GM11168 (cell line): ENCODE measurements at regions not wholly inside any gene's neighbourhood (a gene's known extent, or its start where the extent isn't known, plus 50 kb on each side); places are given as distances from the start of the nearest gene placed in this dataset.

Experiments
- in situ Hi-C: fragments of 300-500 bp; cut with MboI; formaldehyde crosslinking; loops from one replicate; pipeline ENCODE4 v1.12.0; 2022; ENCODE audit warnings: low sequenced_read_pairs; ENCODE audit not compliant: unreplicated experiment

DNA sequence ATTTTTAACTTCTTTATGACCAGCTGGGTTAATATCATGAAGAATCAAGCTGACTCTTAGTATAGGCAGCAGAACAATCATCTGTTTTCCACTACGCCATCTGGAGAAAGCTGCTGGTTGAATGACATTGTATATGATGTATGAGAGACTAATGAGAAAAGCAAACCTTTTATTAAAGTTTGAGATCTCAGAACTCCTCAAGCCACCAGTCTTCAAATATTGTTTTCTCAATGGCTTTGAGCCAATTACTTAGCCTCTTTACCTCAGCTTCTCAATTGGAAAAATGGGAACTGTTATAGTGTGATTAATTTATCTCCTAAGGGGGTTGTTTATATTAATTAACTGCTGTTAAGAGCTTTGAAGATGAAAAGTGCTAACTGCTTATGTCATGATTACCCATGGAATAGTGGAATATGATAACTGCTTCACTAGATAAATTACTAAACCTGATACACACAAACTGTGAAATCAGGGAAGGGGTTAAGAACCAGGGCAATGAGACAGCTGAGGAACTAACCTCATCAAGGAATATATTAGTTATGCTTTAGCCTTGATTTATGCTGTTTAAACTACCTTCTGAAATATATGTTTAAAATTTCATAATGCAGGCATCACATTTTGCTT lies 330.1 kb downstream of the SOX2 start:
- in situ Hi-C loops, result no loop called here

DNA sequence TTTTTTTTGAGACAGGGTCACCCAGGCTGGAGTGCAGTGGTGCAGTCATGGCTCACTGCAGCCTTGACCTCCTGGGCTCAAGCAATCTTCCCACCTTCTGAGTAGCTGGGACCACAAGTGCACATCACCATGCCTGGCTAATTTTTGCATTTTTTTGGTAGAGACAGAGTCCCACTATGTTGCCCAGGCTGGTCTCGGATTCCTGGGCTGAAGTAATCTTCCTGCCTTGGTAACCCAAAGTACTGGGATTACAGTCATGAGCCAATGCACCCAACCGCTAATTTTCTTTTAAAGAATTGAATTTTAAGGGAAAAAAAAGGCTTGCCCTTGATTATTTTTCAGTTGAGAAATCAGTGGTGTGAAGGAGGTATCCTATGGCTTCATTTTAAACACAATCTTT lies 334.0 kb downstream of the SOX2 start:
- in situ Hi-C loops, result no loop called here

DNA sequence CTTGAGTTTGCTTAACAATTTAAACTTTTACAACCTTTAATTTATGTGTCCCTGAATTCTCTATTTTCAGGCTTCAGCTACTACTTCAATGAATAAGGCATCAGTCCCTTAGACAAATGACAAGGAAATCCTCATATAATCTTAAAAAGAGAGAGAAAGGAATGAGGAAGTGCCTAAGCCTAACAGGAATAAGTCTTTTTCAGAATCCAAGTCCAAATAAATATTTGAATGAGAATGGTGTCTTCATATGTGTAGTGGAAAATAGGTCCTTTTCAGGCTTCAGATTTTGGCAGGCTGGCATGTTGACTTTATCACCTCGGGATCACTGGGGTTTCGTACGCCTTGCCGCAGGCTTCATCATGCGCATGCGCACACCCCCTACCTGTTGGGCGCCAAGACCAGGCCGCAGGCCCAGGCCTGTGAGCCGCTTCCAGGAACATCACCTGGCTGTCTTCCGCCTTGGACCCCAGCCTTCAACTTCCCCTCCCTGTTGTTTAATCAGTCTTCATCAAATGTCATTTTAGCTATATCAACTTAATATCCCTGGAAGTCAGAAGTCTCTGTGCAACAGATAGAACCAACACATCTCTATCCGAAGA lies 334.5 kb downstream of the SOX2 start:
- in situ Hi-C loops, result no loop called here

DNA sequence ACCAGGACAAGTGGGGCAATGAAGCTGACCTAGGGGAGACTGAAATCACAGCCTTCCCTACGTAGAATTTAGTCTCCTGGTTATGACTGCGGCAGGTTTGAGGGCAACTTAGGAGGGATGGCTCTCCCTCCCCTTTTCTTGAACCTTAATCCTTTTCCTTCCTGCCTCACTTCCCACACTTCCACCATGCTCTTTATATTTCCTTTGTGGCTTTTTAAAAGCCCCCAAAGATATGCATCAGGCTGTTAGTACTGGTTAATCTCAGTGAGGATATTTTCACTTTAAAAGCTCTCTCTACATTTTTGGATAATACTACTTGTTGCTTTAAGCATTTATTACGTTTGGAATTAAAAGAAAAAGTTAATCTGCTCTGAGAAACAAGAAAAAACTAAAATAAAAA lies 339.2 kb downstream of the SOX2 start:
- in situ Hi-C loops, result no loop called here

DNA sequence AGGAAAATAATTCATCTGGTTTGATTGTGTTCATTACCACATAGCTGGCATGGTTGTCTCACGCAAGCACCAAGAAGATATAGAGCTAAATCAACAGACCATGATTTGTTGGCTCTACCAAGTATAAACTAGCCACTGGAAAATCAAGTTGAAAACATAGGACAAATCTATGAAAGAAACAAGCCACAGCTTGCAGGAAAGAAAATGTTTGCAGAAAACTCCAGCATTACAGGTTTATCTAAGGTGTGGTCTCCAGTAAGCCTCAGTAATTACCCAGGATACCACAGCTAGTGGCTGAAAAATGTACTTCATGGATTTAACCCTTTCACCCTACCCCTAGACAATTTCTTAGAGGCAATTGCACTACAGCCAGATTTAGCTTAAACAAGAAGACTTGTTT lies 340.6 kb downstream of the SOX2 start:
- in situ Hi-C loops, result no loop called here

DNA sequence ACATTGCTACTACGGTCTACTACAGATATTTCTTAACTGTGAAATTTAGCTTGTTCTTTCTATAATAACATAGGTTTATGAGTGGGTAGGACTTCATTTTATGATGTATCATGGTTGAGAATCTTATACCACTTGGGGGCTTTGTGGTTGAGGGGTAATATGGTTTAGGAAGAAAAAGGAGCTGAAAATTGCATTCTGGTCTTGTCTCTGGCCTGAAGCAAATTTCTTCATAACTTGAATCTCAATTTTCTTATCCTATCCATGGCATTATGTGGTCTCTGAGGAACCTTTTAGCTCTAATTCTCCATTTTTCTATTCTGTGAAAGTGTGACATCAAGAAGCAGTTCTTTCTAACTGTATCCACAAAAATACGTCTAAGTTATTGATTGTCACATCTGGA lies 341.0 kb downstream of the SOX2 start:
- in situ Hi-C loops, result no loop called here

DNA sequence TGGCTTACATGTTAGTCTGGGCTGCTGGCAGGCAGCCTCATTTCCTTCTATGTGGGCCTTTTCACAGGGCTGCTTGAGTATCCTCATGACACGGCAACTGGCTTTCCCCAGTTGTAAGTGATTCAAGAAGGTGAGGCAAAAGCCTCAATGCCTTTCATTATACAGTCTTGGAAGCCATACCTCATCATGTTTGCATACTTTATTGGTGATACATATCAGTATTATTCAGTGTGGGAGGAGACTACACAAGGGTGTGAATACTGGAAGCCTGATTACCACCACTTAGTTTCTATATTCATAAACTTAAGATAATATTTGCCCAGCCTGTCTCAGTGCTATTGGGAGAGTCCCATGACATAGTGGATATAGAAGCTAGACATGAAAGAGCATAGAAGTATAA lies 346.8 kb downstream of the SOX2 start:
- in situ Hi-C loops, result no loop called here

DNA sequence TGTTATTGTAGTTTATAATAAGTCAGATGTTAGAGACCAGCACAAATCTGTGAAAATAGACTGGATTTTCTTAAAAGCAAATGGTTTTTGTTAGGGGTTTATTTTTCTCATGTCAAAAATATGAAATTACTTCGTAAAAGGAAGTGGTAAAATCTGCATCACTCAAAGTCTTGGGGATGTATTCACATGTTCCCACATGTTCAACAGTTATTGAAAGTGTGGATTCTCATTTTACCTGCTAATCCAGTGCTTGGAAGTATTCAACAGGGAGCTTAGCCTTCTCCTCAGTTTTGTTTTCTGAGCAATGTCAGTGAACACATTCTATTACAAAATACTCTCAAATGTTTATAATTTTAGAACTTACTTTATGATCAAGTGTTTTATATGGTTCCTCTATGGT lies 352.0 kb downstream of the SOX2 start:
- in situ Hi-C loops, result no loop called here

DNA sequence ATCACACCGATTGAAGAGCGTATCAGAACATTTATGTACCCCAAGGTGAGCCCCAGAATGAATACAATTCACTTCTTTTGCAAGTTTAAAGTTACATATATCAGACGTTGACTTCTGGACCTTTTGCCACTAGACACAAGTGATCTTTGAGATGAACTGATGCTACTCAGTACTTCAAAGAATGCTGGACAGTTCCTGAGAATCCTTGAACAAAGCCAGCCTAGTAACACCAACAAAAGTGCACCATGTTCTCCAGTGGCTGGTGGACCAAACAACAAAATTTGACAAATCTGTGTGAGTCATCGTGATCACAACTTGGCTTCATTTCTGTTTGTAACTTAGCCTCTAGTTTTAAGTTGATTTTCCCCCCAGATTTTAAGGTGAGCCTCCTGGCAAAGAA lies 355.7 kb downstream of the SOX2 start:
- in situ Hi-C loops, result no loop called here

DNA sequence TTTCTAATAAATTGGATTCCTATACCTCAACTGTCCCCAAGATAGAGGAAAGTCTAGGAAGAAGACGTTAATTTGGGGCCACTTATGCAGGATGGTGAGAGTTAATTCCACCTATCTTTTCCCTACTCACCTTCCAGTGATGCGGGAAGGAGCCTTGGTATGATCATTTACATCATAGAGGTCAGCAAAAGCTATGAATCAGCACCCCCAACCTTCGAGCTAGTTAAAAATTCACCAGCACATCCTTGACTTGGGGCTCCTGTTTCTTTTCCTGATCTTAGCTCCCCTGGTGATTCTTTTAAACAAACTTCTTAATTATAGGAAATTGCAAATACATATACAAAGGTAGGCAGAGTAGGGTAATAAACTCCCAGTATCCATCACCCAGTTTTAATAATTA lies 366.6 kb downstream of the SOX2 start:
- in situ Hi-C loops, result no loop called here

DNA sequence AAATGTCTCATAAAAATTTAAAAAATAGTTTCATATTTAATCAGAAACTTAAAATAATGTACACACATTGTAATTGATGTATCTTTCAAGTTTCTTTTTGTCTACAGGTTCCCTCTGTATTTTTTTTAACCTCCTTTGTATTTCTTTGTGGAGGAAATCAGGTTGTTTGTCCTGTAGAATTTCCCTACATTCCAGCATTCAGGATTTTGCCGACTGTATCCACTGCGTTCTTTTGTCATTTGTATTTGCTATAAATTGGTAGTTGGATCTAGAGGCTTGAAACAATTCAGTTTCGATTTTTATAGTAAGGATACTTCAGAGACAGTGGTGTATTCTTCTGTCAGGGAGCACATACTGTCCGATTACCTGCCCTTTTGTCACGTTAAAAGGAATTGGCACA lies 367.2 kb downstream of the SOX2 start:
- in situ Hi-C loops, result no loop called here

DNA sequence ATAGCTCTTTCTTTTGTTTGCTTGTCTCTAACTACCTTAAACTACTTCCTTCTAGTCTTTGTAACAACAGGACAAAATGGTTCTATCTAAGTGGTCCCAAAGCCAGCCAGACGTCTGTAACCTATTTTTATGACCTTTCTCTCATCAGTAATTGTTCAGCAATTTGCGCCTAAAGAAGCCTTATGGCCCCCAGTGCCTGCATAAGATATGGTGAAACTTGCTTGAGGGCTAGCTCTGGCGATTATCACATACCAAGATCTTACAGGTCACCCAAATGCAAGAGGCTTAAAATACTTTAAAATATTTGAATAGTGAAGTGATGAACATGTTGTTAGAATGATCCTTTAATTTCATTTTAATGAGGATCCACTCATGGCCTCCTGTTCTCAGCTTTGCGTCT lies 369.4 kb downstream of the SOX2 start:
- in situ Hi-C loops, result no loop called here

DNA sequence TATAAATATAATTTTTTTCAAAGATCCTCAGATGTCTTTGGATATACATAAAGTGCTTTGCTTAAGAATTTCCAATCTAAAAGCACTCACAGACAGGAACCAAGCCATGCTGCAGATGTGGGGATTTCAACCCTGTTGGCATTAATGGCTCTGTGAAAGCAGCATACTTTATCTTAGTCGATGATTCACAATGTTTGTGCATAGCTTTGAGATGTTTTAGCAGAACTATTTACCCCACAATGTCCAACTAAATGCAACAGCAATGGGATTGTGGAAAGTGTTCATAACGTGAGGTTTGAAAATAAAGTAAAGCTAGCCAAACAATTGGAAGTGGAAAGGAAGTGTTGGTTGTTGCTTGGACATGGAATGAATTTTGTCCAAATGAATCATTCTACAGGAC lies 371.4 kb downstream of the SOX2 start:
- in situ Hi-C loops, result no loop called here

DNA sequence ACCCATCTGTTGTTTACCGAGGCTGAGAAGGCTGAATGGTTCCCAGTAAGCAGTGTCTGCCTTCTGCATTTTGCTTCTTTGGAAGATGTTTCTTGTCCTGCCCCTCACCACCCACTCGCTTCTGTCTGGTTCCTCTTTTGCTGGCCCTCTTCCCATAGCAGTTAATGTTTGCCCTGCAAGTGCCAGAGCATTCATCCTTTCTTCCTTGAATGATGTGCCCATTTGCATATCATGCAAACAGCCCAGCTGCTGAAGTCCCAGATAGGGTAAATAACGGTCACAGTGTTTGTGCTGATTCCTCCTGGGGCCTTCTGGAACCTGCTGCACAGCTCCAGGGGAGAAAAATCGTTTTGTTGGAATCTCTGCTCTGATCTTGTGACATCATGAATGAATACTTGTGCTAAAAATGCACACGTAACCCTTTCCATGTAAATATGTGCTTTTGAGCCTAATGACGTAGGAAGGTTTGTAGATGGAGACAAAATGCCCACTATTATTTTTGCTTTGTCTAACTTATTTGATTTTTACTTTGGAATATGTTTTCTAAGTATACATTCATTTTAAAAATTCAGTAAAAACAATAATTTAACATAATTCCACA lies 381.0 kb downstream of the SOX2 start:
- in situ Hi-C loops, result no loop called here

DNA sequence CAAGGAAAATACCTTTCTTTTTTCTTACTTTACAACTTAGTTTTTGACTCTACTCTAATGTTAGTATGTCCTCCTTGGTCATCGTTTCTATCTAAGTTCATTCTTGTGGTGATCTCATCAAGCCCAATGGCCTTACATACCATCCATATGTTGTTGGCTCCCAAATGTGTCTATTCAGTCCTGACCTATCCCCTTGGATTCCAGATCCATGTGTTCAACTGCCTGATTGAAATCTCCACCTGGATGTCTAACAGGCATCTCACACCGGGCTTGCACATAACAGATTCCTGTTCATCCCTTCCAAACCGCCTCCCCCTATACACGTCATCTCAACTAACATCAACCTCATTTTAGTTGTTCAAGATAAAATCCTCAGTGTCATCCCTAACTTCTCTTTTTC lies 382.6 kb downstream of the SOX2 start:
- in situ Hi-C loops, result no loop called here

DNA sequence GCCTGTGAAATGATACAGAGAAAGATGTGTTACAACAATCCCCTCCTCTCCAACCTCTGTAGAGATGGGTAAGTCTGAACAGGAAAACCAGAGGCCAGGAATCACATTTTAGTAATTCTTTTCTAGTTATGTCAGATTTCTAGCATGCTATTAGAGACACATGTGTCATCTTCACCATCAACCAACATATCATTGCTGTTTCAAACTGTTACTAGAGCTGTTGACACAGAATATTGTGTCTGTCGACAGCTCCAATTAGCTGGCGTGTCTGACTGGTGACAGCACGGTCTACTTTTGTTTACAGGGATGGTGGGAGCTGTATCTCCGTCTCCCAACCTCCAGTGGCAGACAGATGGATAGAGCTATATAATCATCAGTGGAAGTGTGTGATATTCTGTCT lies 393.2 kb downstream of the SOX2 start:
- in situ Hi-C loops, result no loop called here

DNA sequence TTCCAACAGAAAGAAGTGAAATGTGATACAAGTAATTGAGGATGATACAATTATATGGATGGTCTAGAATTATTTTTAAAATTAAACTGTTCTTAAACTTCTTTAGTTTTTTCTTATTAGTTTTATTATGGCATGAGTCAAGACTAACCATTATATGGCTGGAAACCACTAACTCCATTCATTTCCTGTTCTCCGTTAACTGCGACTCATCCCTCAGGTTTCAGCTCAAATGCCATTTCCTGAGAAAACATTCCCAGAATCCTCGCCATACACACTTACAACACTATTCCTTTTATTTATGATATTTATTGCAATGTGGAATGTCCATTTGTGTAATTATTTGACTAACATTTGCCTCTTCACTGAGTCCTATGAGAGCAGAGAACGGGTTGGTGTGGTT lies 394.1 kb downstream of the SOX2 start:
- in situ Hi-C loops, result no loop called here

DNA sequence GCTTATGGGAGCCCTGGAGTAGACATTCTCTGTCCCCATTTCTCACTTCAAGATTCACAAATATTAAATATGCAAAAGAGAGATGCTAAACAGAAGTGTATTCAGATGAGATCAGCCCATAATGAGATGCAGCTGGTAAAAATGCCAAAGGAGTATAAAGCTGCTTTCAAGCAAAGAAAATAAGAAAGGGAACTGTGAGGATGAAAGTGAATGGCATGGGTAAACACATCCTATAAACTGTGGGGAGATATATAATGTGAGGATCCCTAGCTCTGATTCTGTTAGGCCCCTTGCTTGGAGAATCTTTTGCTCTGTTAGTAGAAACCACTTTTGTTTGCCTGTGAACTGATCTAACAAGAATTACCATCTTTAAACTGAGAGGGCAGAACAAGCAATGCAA lies 396.6 kb downstream of the SOX2 start:
- in situ Hi-C loops, result no loop called here

DNA sequence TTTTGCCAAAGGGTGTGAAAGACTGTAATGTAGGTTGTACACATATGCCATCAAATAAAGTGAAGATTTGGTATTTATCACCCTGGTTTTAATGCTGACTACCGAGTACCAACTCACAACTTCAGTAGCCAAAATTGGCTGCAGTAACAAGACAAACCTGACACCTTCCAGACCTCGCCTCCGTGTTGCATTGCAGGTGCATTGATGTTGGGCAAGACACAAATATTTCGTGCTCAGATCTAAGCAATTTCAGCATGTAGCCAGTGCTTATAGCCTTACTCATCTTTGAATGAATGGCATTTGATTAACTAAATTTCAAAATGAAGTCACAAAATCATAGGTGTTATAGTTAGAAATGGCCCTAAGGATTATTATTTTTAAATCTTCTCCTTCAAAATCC lies 400.2 kb downstream of the SOX2 start:
- in situ Hi-C loops, result no loop called here

DNA sequence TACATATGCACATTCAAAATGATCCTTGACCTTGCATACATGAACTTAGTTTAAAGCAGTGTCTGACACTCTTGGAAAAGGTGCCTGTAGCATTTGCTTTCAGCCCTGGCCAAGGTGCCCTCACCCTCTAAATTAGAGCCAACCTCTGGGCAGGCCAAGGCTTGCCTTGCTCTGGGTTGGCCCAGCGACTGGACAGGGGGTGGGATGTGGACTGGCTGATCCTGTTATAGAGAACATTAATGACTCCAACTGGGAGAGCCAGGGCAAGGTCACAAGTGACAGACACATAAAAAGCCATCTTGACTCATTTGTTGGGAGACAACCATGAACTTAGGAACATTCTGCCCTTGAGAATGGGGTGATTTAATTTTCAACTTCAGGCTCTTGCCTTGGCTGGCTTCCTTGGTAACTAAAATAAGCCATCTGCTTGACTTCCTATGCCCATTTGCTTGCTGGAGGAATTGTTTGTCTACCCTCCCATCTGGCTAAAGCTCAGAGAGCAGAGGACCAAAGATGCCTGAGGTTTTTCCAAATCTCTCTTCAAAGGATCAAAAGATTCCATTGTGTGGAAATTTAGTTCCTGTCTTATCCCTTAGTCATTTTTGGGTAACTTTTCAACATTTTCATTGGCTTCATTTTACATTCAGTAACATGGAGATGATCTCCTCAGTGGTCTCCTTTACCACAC lies 403.7 kb downstream of the SOX2 start:
- in situ Hi-C loops, result no loop called here

DNA sequence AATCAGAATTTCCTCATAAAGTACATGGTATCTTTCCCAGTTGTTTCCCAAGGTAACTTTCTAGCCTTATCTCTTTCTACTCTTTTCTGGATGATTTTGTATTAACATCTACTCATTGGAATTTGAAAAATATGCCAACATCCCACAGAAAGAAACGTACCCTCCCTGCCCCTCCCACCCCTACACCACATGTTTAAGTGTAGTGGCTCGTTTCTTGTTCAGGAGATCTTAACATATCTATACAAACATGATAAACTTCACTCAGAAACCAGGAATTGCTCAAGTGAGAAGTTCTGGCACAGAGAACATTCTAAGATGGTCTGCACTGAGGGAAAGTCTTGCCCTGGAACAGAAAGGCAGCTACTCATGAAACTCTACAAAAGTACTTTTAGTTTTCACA lies 404.7 kb downstream of the SOX2 start:
- in situ Hi-C loops, result no loop called here

DNA sequence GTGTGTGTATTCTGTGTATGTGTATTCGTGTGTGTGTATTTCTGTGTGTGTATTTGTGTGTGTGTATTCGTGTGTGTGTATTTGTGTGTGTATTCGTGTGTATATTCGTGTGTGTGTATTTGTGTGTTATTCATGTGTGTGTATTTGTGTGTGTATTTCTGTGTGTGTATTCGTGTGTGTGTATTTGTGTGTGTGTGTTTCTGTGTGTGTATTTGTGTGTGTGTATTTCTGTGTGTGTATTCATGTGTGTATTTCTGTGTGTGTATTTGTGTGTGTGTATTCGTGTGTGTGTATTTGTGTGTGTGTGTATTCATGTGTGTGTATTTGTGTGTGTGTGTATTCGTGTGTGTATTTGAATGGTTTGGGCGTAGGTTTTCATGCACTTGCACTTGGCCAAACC lies 405.4 kb downstream of the SOX2 start:
- in situ Hi-C loops, result no loop called here
